Trophoblast cell (in vitro differentiated cells and primary cell): ENCODE measurements at regions not wholly inside any gene's neighbourhood (a gene's known extent, or its start where the extent isn't known, plus 50 kb on each side); places are given as distances from the start of the nearest gene placed in this dataset.
"Not testable (repeated sequence)": the region's sequence is repeated elsewhere in the genome, so short reads cannot be mapped to it uniquely, and the experiment has no call there.

ENCODE experiments used
- DNase-seq, 2 donors: peaks; one replicate each; pipeline ENCODE4 v3.0.0-alpha.2; 2016
- H2AFZ ChIP-seq: 2 replicates; pipeline ENCODE4 v1.6.1; 2013; ENCODE audit warnings: low read length, moderate library complexity, mild to moderate bottlenecking; ENCODE audit not compliant: insufficient read depth, poor library complexity
- H2AK5ac ChIP-seq: 2 replicates; pipeline ENCODE4 v1.6.1; 2013; ENCODE audit warnings: mild to moderate bottlenecking, low read length
- H2BK120ac ChIP-seq: 2 replicates; pipeline ENCODE4 v1.6.1; 2013; ENCODE audit warnings: low read length, mild to moderate bottlenecking, moderate library complexity; ENCODE audit not compliant: insufficient read depth, poor library complexity
- H2BK12ac ChIP-seq: 2 replicates; pipeline ENCODE4 v1.6.1; 2013; ENCODE audit warnings: mild to moderate bottlenecking, low read length, moderate library complexity
- H2BK5ac ChIP-seq: 2 replicates; pipeline ENCODE4 v1.6.1; 2013; ENCODE audit warnings: low read length, low read depth, moderate library complexity, mild to moderate bottlenecking; ENCODE audit not compliant: poor library complexity
- H3K14ac ChIP-seq: 2 replicates; pipeline ENCODE4 v1.6.1; 2013; ENCODE audit warnings: mild to moderate bottlenecking, low read length
- H3K18ac ChIP-seq: 2 replicates; pipeline ENCODE4 v1.6.1; 2013; ENCODE audit warnings: mild to moderate bottlenecking, low read length
- H3K23ac ChIP-seq: 2 replicates; pipeline ENCODE4 v1.6.1; 2013; ENCODE audit warnings: low read length
- H3K27ac ChIP-seq: 2 replicates; pipeline ENCODE4 v1.5.1; 2013; ENCODE audit warnings: low read depth, mild to moderate bottlenecking, inconsistent platforms, low read length, moderate library complexity
- H3K27me3 ChIP-seq: 2 replicates; pipeline ENCODE4 v1.6.1; 2013; ENCODE audit warnings: inconsistent platforms, mild to moderate bottlenecking, low read length, moderate library complexity; ENCODE audit not compliant: insufficient read depth
- H3K36me3 ChIP-seq, 2 experiments: 1 replicate in 1 of 2; 2 replicates in 1 of 2; pipeline ENCODE4 v1.6.1; 2013; ENCODE audit warnings: low read length in 2 of 2, mild to moderate bottlenecking in 2 of 2, moderate library complexity in 1 of 2; ENCODE audit not compliant: insufficient read depth in 2 of 2, control insufficient read depth in 1 of 2
- H3K4ac ChIP-seq: 2 replicates; pipeline ENCODE4 v1.6.1; 2013; ENCODE audit warnings: low read depth, mild to moderate bottlenecking, low read length, moderate library complexity
- H3K4me1 ChIP-seq, 2 experiments: 1 replicate in 1 of 2; 2 replicates in 1 of 2; pipeline ENCODE4 v1.6.1; 2013; ENCODE audit warnings: low read length in 2 of 2, mild to moderate bottlenecking in 2 of 2, moderate library complexity in 1 of 2; ENCODE audit not compliant: insufficient read depth in 2 of 2, control insufficient read depth in 1 of 2
- H3K4me2 ChIP-seq: 2 replicates; pipeline ENCODE4 v1.6.1; 2013; ENCODE audit warnings: inconsistent platforms, mild to moderate bottlenecking, low read length, moderate library complexity
- H3K4me3 ChIP-seq: 2 replicates; pipeline ENCODE4 v1.5.1; 2013; ENCODE audit warnings: mild to moderate bottlenecking, low read depth, low read length, inconsistent platforms
- H3K79me1 ChIP-seq: one replicate; pipeline ENCODE4 v1.6.1; 2013; ENCODE audit warnings: low read length
- H3K79me2 ChIP-seq: 2 replicates; pipeline ENCODE4 v1.6.1; 2013; ENCODE audit warnings: low read length, mild to moderate bottlenecking; ENCODE audit not compliant: control insufficient read depth, insufficient read depth, poor library complexity
- H3K9ac ChIP-seq: 2 replicates; pipeline ENCODE4 v1.6.1; 2013; ENCODE audit warnings: mild to moderate bottlenecking, low read length
- H3K9me3 ChIP-seq: 2 replicates; pipeline ENCODE4 v1.6.1; 2013; ENCODE audit warnings: low read depth, mild to moderate bottlenecking, control low read depth, inconsistent platforms, low read length; ENCODE audit not compliant: insufficient read depth
- H4K12ac ChIP-seq: 2 replicates; pipeline ENCODE4 v1.6.1; 2013; ENCODE audit warnings: low read depth, mild to moderate bottlenecking, low read length, moderate library complexity
- H4K8ac ChIP-seq: 2 replicates; pipeline ENCODE4 v1.6.1; 2013; ENCODE audit warnings: low read depth, mild to moderate bottlenecking, low read length, moderate library complexity
- H4K91ac ChIP-seq: one replicate; pipeline ENCODE4 v1.6.1; 2013; ENCODE audit warnings: low read depth, mild to moderate bottlenecking, low read length, moderate library complexity
- WGBS: extraction: QIAGEN DNeasy Blood & Tissue Kit; methylation state at CpG from one replicate; pipeline ENCODE4 v1.1.7; 2013; ENCODE audit warnings: missing lambda C conversion rate; ENCODE audit not compliant: insufficient read length, insufficient coverage; ENCODE audit errors: extremely low coverage; 5-methylcytosine and 5-hydroxymethylcytosine counted together

DNA sequence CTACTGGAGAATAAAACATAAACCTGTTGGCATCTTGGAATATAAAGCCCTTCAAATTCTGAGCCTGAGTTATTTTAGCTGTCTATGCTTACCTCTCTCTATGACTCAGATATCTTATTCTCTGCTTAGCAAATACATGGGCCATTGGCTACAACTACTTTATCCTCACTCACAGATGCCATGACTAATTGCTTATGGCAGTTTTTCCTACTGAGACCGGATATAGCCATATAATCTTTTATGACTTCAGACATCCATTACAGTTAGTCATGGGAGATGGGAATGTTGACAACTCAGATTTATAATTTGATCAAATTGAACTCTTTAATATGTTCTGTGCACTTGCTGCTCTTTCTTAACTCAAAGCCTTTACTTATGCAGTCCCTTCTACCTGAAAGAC is 502.4 kb upstream of the ATP2B1 start:
- Histone ChIP-seq H2AFZ (no peak overlapping the region), H2BK120ac (no peak overlapping the region), H2BK5ac (no peak overlapping the region), H3K14ac (no peak overlapping the region), H2AK5ac (no peak overlapping the region), H3K79me1 (no peaks in the 10 kb centered on the region), H3K18ac (no peak overlapping the region), H3K4me2 (no peak overlapping the region), H3K27ac (no peak overlapping the region), H3K36me3 (no peaks in the 10 kb centered on the region), H3K9ac (no peak overlapping the region), H3K23ac (no peak overlapping the region), H3K9me3 (peaks cover 2% of the 10 kb centered on the region), H2BK12ac (no peak overlapping the region), H3K79me2 (no peaks in the 10 kb centered on the region), H4K91ac (no peak overlapping the region), H3K4me1 (no peaks in the 10 kb centered on the region), H3K27me3 (no peaks in the 10 kb centered on the region), H3K4ac (no peak overlapping the region), H3K4me3 (no peak overlapping the region), H4K8ac (no peak overlapping the region), H4K12ac (no peak overlapping the region)
- no CpG with 5 or more reads among the region's 1 CpG for whole genome bisulfite sequencing
- DNase-seq = no peak

- Histone ChIP-seq H3K14ac (no peak overlapping the region), H3K79me1 (no peaks in the 10 kb centered on the region), H3K4me2 (no peak overlapping the region), H2BK120ac (no peak overlapping the region), H3K23ac (no peak overlapping the region), H3K9ac (no peak overlapping the region), H3K27ac (no peak overlapping the region), H3K9me3 (peaks cover 2% of the 10 kb centered on the region), H3K4ac (no peak overlapping the region), H3K4me3 (no peak overlapping the region), H2BK5ac (no peak overlapping the region), H3K18ac (no peak overlapping the region), H3K79me2 (no peaks in the 10 kb centered on the region), H3K36me3 (no peaks in the 10 kb centered on the region), H2AFZ (no peak overlapping the region), H4K8ac (no peak overlapping the region), H4K91ac (no peak overlapping the region), H2BK12ac (no peak overlapping the region), H4K12ac (no peak overlapping the region), H3K27me3 (no peaks in the 10 kb centered on the region), H3K4me1 (no peaks in the 10 kb centered on the region), H2AK5ac (no peak overlapping the region)
- WGBS = no CpG with 5 or more reads among the region's 1 CpG
- no peak for DNase-seq
Measured at GRCh38 chr12:90209029-90209428, 500.4 kb upstream of the ATP2B1 start.

GRCh38 chr12:90208379-90208778 is 499.7 kb upstream of the ATP2B1 start:
- not testable (repeated sequence) for H3K4me1 ChIP-seq, H4K12ac ChIP-seq, H2BK12ac ChIP-seq, DNase-seq, H3K4ac ChIP-seq, H3K4me3 ChIP-seq, H2AK5ac ChIP-seq, H4K91ac ChIP-seq, H2AFZ ChIP-seq, H3K4me2 ChIP-seq, H3K14ac ChIP-seq, H3K36me3 ChIP-seq, H3K79me2 ChIP-seq, H3K23ac ChIP-seq, H2BK5ac ChIP-seq, H3K9me3 ChIP-seq, H3K9ac ChIP-seq, H3K27ac ChIP-seq, H3K27me3 ChIP-seq, H4K8ac ChIP-seq, H3K79me1 ChIP-seq, H2BK120ac ChIP-seq, H3K18ac ChIP-seq

DNA sequence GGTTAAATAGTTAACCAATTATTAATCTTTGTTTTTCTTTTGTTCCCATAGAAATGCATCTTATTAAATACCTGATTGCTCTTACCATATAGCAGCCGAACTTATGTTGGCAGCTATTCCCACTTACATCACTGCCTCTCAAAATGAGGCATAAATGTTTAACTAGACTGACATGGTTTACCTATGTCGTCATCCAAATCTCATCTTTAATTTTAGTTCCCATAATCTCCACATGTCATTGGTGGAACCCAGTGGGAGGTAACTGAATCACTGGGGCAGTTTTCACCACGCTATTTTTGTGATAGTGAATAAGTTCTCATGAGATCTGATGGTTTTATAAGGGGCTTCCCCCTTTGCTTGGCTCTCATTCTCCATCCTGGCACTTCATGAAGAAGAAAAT is 499.2 kb upstream of the ATP2B1 start:
- H3K9me3 ChIP-seq = peaks cover 2% of the 10 kb centered on the region
- H3K4me1 ChIP-seq = no peaks in the 10 kb centered on the region
- H4K12ac ChIP-seq = no peak overlapping the region
- H4K8ac ChIP-seq = no peak overlapping the region
- H3K79me1 ChIP-seq = no peaks in the 10 kb centered on the region
- H3K18ac ChIP-seq = no peak overlapping the region
- DNase-seq = no peak
- no peaks in the 10 kb centered on the region for H3K36me3 ChIP-seq
- no peak overlapping the region for H3K4ac ChIP-seq
- no peak overlapping the region for H3K14ac ChIP-seq
- H3K4me2 ChIP-seq = no peak overlapping the region
- no peak overlapping the region for H4K91ac ChIP-seq
- H3K9ac ChIP-seq = no peak overlapping the region
- no peak overlapping the region for H3K4me3 ChIP-seq
- no peak overlapping the region for H2AFZ ChIP-seq
- H3K27me3 ChIP-seq = no peaks in the 10 kb centered on the region
- H2BK12ac ChIP-seq = no peak overlapping the region
- H3K79me2 ChIP-seq = no peaks in the 10 kb centered on the region
- no peak overlapping the region for H3K27ac ChIP-seq
- no peak overlapping the region for H2AK5ac ChIP-seq
- no peak overlapping the region for H3K23ac ChIP-seq
- no peak overlapping the region for H2BK5ac ChIP-seq
- WGBS = no CpG with 5 or more reads among the region's 3 CpGs
- H2BK120ac ChIP-seq = no peak overlapping the region

- H3K27ac ChIP-seq = no peak overlapping the region
- no peak overlapping the region for H3K4me2 ChIP-seq
- H3K18ac ChIP-seq = no peak overlapping the region
- H4K8ac ChIP-seq = no peak overlapping the region
- no peak overlapping the region for H2AK5ac ChIP-seq
- no peak overlapping the region for H2BK12ac ChIP-seq
- no peak overlapping the region for H4K12ac ChIP-seq
- no peak overlapping the region for H2BK5ac ChIP-seq
- no peak overlapping the region for H3K4ac ChIP-seq
- no peak overlapping the region for H3K14ac ChIP-seq
- no peaks in the 10 kb centered on the region for H3K36me3 ChIP-seq
- H3K9ac ChIP-seq = no peak overlapping the region
- H3K79me1 ChIP-seq = no peaks in the 10 kb centered on the region
- H2AFZ ChIP-seq = no peak overlapping the region
- WGBS = no CpG with 5 or more reads among the region's 2 CpGs
- H3K23ac ChIP-seq = no peak overlapping the region
- DNase-seq = no peak
- H4K91ac ChIP-seq = no peak overlapping the region
- H3K79me2 ChIP-seq = no peaks in the 10 kb centered on the region
- no peak overlapping the region for H3K4me3 ChIP-seq
- H3K9me3 ChIP-seq = peaks cover 2% of the 10 kb centered on the region
- H3K27me3 ChIP-seq = no peaks in the 10 kb centered on the region
- H2BK120ac ChIP-seq = no peak overlapping the region
- no peaks in the 10 kb centered on the region for H3K4me1 ChIP-seq
Measured at GRCh38 chr12:90205165-90205564, 496.5 kb upstream of the ATP2B1 start.
